ENCODE measurements at regions not wholly inside any gene's neighbourhood (a gene's known extent, or its start where the extent isn't known, plus 50 kb on each side); places are given as distances from the start of the nearest gene placed in this dataset.
"Not testable (repeated sequence)": the region's sequence is repeated elsewhere in the genome, so short reads cannot be mapped to it uniquely, and the experiment has no call there.

DNA sequence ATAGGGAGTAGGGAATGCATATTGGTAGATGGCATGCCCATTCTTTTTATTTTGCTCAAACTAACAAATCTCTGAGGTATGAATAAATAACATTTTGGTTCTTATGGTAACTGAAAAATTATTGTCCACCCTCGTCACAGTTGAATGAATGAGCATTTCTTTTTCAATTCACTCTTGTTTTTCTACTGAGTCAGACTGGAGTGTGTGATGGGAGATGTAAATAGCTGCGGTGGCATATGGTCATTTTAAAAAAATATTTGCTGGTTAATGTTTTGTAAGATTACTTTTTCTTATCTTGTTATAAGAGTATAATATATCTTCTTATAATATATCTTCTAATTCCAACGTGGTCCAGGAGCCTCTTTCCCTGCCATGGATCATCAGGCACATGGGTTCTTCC is 586.5 kb downstream of the SLITRK5 start:
- FAIRE-seq, result no peak

DNA sequence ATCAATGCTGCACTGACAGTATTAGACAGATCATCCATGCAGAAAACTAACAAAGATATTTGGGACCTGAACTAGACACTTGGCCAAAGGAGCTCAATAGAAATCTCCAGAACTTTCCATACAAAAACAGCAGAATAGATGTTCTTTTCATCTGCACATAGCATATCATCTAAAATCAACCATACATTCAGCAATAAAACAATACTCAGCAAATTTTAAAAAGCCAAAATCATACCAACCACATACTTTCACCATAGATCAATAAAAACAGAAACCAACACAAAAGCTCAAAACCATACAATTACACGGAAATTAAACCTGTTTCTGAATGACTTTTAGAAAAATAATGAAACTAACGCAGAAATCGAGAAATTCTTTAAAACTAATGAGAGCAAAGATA is 592.6 kb downstream of the SLITRK5 start:
- FAIRE-seq, result no peak

DNA sequence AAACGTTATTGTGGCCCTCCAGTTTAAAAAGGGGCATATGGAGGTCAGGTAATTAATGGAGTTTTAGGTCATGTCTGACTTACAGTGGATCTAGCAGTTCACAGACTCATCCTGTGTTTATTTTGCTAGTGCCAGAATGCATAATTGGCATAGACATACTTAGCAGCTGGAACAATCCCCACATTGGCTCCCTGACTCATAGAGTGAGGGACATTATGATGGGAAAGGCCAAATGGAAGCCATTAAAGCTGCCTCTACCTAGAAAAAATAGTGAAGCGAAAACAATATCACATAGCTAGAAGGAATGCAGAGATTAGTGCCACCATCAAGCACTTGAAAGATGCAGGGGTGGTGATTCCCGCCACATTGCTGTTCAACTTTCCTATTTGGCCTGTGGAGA is 610.7 kb downstream of the SLITRK5 start:
- no peak for FAIRE-seq

DNA sequence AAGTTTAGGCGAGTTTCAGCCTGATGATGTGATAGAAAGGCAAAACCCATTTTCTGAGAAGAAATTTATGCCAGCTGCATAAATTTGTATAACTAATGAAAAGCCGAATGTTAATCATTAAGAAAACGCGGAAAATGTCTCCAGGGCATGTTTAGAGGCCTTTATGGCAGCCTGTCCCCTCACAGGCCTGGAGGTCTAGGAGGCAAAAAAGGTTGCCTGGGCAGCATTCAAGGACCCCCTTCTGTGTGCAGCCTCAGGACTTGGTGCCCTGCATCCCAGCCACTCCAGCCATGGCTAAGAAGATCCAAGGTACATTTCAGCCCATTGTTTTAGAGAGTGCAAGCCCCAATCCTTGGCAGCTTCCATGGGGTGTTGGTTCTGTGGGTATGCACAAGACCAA is 614.2 kb downstream of the SLITRK5 start:
- FAIRE-seq, result no peak

DNA sequence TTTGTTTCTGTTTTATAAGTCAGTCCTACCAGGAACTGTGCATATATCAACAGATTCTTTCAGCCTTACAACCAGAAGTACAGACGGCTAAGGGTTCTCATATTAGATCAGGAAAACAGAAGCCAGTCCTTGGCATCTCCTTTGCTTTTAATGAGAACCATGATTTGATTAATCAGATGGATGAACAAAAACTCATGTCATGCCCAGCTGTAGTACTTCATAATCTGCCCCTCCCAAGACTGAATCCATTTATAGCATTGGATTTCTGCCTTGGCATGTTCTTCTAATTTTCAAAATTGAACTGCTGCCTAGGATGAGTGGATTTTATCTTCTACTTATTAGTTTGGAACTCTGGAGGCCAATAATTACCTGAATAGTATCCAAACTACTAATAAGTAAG is 617.2 kb downstream of the SLITRK5 start:
- FAIRE-seq, result no peak

DNA sequence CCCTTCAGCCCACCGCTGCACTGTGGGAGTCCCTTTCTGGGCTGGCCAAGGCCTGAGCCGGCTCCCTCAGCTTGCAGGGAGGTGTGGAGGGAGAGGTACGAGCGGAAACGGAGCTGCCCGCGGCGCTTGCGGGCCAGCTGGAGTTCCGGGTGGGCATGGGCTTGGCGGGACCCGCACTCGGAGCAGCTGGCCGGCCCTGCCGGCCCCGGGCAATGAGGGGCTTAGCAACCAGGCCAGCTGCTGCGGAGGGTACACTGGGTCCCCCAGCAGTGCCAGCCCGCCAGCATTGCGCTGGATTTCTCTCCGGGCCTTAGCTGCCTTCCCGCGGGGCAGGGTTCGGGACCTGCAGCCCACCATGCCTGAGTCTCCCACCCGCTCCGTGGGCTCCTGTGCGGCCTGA is 620.6 kb downstream of the SLITRK5 start:
- FAIRE-seq, result not testable (repeated sequence)

DNA sequence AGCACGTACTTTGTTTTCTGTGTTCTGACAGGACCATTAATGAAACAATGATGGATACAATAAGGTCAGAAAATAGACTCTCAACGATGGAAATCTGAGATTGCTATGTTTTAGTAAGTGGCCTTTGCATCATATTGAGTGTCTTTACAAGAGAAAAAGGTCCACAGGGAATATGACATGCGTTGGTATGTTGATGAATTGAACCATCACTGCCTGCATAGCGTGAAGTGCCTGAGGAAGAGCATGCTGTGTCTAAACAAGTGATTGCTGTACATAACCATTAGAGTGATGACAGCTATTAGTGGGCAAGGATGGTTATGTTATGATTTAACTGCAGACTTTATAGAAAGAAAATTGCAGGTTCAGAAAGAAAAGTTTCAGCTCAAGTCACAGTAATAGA is 623.2 kb downstream of the SLITRK5 start:
- FAIRE-seq, result no peak

DNA sequence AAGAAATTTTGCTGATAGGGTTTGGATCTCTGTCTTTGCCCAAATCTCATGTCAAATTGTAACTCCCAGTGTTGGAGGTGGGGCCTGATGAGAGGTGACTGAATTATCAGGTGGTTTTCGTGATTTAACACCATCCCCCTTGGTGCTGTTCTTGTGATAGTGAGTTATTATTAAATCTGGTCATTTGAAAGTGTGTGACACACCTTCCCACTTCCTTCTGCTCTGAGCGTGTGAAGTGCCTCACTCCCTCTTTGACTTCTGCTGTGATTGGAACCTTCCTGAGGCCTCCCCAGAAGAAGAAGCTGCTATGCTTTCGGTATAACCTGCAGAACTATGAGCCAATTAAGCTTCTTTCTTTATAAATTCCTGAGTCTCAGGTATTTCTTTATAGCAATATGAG is 632.0 kb downstream of the SLITRK5 start:
- no peak for FAIRE-seq

DNA sequence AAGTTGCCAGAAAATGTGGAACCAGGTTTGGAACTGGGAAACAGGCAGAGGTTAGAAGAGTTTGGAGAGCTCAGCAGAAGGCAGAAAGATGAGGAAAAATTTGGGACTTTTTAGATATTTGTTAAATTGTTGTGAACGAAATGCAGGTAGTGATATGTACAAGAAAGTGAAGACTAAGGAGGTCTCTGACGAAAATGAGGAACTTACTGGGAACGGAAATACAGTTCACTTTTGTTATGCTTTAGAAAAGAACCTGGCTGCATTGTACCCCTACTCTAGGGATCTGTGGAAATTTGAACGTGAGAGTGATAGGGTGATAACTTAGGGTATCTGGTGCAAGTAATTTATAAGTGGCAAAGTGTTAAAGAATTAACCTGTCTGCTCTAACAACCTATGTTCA is 632.4 kb downstream of the SLITRK5 start:
- no peak for FAIRE-seq

DNA sequence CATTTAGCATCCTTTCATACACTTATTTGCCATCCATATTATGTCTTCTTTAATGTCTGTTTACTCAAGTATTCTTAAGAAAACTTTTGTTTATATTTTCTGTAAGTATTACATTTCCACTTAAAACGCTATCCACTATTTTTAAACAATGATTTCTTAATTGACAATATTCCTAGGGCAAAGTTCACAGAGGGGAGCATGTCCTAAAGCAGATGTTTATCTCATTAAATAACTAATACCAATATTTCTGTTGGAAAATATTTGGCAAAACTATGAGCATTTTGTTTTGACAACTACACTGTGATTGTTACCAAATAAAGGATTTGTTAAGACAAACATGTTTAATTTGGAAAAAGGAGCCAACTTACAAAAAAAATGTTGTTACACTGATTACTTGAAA is 643.3 kb downstream of the SLITRK5 start:
- FAIRE-seq, result no peak

DNA sequence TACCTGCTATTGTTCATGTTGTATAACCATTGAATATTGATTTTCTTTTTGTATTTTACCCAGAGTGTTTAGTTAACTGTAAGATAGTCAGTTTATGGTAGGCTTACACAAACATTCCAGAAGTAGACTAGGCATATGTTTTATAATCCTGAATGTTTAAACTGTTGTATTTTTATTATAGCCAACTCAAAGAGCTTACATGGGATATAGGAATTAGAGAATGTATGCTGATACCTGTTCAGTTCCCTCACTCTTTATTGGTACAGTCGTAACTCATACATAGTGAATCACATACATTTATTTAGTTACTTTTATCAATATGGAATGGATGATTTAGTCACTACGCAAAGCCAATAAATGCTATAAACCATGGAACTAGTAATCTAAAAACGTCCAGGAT is 657.9 kb downstream of the SLITRK5 start:
- no peak for FAIRE-seq

DNA sequence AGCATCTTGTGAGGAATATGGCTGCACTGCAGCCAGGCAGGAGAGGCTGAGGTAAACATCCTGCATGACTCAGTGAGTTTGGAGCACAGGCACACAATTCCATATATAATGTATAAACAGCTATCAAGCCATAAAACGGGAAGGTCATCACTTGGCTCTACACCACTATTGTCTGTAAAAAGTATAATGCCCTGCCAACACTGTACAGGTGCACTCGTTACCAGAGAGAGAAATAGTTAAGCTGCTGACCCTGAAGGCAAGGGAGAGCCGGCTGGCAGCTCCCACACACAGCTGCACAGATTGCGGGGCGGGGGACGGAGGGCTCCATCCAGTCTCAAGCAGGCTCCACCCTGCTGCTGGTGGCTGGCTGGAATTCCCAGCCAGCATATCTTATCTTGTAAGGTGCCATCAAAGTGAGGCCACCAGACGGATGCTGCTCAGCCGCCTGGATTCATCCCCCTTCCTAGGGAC is 668.1 kb downstream of the SLITRK5 start:
- FAIRE-seq, result no peak

DNA sequence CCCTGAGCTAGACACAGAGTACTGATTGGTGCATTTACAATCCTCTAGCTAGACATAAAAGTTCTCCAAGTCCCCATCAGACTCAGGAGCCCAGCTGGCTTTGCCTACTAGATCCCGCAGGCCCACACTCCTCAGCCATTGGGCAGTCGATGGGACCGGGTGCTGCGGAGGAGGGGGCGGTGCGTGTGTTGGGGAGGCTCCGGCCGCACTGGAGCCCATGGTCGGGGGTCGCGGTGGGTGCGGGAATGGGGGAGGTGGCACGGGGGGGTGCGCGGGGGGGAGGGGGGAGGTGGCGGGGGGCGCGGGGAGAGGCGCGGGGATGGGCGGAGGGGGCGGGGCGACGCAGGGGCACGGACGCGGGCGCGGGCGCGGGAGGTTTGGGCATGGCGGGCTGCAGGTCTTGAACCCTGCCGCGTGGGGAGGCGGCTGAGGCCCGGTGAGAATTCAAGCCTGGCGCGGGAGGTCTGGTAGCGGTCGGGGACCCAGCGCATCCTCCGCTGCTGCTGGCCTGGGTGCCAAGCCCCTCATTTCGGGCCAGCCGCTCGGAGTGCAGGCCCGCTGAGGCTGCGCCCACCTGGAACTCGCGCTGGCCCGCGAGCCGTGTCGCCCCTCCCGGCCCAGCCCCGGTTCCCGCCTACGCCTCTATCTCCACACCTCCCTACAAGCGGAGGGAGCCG is 674.1 kb downstream of the SLITRK5 start:
- FAIRE-seq, result no peak

DNA sequence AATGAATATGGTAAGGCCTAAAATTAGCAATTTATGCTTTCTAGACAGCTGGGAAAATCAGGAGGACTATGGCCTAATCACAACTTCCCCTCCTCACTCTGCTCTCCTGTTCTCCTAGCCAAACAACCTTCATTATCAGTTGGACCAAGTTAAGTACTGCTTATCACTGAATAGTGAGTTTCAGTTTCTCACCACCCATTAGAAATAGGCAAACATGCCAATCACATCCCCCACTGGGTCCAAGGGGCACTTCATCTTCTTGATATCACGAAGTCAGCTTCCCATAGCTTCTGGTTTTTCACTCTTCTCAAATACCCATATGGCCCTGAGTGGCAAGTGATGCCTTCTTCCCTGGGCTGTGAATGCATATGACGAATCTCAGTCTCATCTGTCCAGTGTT is 689.6 kb downstream of the SLITRK5 start:
- no peak for FAIRE-seq

DNA sequence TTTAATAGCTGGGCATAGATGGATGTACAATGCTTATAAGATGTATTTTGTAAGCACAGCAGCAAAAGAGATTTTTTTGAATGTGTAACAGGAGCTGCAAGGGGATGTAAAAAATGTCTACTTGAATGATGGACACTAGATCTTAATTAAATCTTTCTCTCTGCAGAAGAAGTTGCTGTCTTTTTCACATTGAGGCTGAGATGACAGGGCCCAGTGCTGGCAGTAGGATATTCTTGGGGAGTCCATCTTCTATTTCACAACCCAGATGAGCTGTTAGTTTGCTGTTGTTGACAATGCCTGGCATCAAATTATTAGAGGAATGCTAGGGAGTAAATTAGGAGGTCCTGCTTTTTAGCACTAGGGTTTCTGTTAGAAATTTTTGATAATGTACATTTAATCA is 698.7 kb downstream of the SLITRK5 start:
- no peak for FAIRE-seq

DNA sequence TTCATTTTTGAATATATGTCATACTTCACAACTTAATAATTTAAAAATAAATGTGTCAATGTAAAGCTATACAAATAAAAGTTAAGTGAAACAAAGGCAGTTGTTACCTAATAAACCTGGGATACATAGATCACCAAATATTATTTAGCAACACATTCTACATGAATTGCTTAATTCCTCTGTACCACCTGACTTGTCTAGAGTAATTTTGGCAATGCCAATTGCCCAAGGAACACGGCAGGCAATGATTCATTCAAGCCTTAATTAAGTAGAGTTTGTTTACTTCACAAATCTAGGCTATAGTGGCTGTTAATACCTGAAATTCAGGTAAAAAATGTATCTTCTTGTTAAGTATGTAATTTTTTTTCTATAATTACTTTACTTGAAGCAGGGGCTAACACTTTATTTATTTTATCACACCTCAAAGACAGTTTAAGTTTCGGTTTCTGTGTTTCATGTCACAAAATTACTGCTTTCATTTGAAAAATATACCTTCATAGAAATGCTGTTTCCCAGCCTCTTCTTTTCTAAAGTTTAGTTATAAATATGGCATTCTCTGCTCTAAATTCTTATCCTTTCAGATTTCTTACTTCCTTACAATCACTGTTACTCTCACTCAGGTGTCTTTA is 705.7 kb downstream of the SLITRK5 start:
- no peak for FAIRE-seq

DNA sequence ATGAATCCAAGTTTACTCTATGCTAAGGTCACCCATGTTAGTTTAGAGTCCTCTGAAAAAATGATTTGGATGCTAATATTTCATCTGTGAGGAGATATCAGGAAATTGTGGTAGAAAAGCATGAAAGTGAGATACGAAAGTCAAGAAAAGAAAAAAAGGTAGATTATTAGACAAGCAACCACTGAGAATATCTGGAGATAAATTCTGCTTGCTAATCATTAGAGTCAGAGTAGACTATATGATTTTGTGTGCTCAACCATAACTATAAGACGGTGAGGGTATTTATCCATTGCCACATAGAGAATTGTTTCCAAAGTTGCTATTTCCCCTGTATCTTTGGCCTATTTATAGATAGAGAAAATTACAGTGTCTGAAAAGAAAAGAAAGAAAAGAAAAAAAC is 706.7 kb downstream of the SLITRK5 start:
- no peak for FAIRE-seq

DNA sequence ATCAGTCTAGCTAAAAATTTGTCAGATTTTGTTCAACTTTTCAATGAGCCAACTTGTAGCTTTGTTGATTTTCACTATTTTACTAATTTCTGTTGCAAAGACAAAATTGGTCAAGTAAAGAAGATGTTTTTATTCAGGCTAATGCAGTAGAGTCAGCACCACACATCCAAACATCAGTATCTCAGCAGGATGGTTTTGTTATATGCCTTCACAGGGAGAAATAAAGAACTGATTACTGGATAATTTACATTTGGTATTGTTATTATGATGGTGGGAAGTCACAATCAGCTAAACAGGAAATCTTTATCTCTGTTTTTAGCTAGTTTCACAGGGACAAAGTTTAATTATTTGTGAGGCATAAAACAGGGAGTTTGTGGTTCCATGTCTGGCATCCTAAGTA is 713.4 kb downstream of the SLITRK5 start:
- FAIRE-seq, result no peak

DNA sequence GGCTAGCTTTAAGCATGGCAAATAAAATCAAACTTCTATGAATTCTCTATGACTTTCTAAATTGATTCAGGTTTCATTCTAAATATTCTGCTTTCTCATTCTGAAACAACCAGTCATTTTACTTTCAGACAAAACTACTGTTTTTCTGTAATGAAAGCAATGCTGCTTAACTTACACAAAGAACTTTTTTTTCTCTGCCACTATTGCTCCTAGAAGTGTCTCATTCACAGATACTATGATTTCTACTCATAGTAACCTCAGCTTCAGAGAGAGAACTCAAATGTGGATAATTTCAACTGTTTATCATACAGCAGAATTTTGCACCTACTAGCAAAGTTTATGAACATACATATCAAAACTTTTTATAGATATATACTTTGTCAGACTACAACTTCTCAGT is 724.6 kb downstream of the SLITRK5 start:
- no peak for FAIRE-seq

DNA sequence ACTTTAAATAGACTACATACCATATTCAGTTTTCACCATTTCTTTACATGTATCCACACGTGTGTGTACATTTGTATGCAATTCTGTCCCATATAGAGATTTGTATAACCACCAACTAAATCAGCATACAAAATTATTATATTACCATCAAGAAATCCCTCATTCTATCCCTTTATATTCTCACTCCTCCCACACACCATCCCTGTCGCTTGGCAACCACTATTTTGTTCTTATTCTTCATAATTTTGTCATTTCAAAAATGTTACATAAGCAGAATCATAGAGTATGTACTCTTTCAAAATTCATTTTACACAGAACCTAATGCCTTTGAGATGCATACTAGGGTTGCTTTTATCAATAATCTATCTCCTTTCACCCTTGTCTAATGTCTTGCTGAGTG is 740.5 kb downstream of the SLITRK5 start:
- FAIRE-seq, result no peak

DNA sequence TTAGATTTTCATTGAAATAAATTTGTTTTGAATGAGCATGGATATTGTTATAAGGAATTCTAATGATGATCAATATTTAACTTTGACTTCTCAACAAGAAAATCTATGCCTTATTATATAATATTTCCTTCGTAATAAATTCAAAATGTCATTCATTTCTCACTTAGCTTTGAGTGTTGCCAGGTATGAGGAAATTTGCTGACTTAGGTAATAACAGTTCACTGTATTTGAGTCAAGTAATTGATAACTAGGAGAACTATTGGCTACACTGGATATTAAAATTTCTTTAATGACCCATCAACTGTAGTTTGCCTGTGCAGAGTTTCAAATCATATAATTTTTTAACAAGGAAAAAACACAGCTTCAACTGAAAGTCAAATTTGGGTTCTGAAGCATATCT is 746.6 kb downstream of the SLITRK5 start:
- no peak for FAIRE-seq

DNA sequence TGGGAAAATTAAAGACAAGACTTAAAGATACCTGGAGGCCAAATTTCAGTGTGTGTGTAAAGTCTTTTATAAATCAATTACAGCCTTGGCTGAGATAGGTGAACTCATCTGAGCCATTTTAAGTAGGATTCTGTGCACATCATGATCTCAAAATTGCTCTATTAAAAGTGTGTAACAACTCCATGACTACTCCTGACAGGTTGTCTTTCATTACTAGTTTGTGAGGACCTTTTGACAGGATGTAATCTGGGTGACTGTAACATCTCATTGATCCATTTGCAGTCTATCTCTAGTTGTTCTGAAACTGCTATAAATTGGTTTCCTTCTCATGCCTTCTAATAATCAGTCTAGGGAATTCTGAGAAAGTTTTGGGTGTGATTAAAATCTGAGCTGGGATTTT is 753.3 kb downstream of the SLITRK5 start:
- no peak for FAIRE-seq

DNA sequence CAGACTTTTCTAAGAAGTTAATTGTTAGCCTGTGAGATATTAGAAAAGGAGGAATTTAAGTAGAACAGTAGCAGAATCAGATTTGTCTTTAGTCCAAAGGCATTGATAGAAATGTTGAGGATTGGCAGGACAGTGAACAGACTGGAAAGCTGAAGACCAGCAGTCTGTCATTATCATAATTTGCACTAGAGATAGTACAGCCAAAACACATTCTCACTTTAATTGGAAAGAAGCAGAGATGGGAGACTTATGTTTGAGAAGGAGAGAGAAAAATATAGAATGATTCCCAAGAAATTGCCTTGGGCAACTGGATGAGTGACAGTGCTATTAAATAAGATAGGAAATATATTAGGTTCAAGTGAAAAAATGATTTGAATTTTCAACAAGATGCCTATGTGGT is 755.5 kb downstream of the SLITRK5 start:
- FAIRE-seq, result no peak

DNA sequence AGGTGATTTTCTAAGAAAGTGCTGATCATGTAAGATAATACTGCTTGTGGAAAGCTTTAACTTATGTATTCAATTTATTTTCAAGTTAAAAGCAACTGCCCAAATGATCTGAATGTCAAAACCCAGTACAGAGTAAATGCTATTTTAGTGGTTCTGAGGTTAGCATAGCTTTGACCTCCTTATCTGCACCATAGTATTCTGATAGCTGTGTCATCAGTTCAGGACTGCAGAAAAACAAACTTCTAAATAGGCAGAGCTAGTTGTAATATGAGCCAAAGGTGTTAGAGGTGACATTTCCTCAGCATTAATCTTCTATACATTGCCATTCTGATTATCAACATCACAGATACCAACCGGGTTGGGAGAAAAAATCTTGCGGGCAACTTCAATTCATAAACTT is 758.7 kb downstream of the SLITRK5 start:
- no peak for FAIRE-seq

DNA sequence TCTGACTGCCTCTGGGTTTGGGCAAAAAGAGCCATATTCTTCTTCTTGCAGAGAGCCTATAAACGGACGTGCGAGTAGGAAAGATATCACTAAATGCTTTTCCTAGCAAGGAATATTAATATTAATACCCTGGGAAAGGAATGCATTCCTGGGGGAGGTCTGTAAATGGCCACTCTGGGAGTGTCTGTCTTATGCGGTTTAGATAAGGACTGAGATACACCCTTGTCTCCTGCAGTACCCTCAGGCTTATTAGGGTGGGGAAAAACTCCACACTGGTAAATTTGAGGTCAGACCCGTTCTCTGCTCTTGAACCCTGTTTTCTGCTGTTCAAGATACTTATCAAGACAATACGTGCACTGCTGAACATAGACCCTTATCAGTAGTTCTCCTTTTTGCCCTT is 763.8 kb downstream of the SLITRK5 start:
- FAIRE-seq, result no peak
